DND-41 (cell line): ENCODE measurements at regions not wholly inside any gene's neighbourhood (a gene's known extent, or its start where the extent isn't known, plus 50 kb on each side); places are given as distances from the start of the nearest gene placed in this dataset.

Source experiments
- ATAC-seq: fragments of 200-7000 bp; cut with Tn5 transposase; 3 replicates; pipeline ENCODE4 v1.9.1; 2021; ENCODE audit warnings: low read depth; ENCODE audit not compliant: insufficient read depth
- DNase-seq: peaks from one replicate; pipeline ENCODE4 v3.0.0-alpha.2; 2020
- H2AFZ ChIP-seq: 2 replicates; pipeline ENCODE4 v1.6.0; 2012; ENCODE audit warnings: low read depth, low read length
- H3K27ac ChIP-seq: 2 replicates; pipeline ENCODE4 v1.5.1; 2012; ENCODE audit warnings: low read length, inconsistent platforms
- H3K27me3 ChIP-seq: fragments of 200-600 bp; sonication (generic); 2 replicates; pipeline ENCODE4 v1.6.0; 2012; ENCODE audit warnings: low read length, mild to moderate bottlenecking, inconsistent platforms; ENCODE audit not compliant: insufficient read depth, poor library complexity
- H3K36me3 ChIP-seq: 2 replicates; pipeline ENCODE4 v1.5.1; 2012; ENCODE audit warnings: low read length, inconsistent platforms; ENCODE audit not compliant: insufficient read depth
- H3K4me1 ChIP-seq: 2 replicates; pipeline ENCODE4 v1.5.1; 2012; ENCODE audit warnings: mild to moderate bottlenecking, low read length; ENCODE audit not compliant: insufficient read depth
- H3K4me2 ChIP-seq: 2 replicates; pipeline ENCODE4 v1.6.0; 2012; ENCODE audit warnings: mild to moderate bottlenecking, moderate library complexity, low read length, inconsistent platforms; ENCODE audit not compliant: insufficient read depth
- H3K4me3 ChIP-seq, 2 experiments: fragments of 200-600 bp in 1 of 2; shearing (Covaris generic) in 1 of 2; 2 replicates each; pipeline ENCODE4 v1.5.1; 2012 to 2016; ENCODE audit warnings: inconsistent platforms in 2 of 2, low read length in 2 of 2, mild to moderate bottlenecking in 2 of 2, low read depth in 1 of 2, moderate library complexity in 1 of 2
- H3K79me2 ChIP-seq: 2 replicates; pipeline ENCODE4 v1.6.0; 2012; ENCODE audit warnings: low read length, inconsistent platforms; ENCODE audit not compliant: insufficient read depth
- H3K9ac ChIP-seq: 2 replicates; pipeline ENCODE4 v1.6.0; 2012; ENCODE audit warnings: low read depth, mild to moderate bottlenecking, inconsistent platforms, low read length, moderate library complexity
- H3K9me3 ChIP-seq: 2 replicates; pipeline ENCODE4 v1.5.1; 2012; ENCODE audit warnings: low read length, moderate library complexity, mild to moderate bottlenecking, inconsistent platforms; ENCODE audit not compliant: insufficient read depth, severe bottlenecking
- H4K20me1 ChIP-seq: 2 replicates; pipeline ENCODE4 v1.6.0; 2012; ENCODE audit warnings: low read length; ENCODE audit not compliant: insufficient read depth
- EZH2 ChIP-seq: IDR thresholded peaks from 3 replicates; pipeline ENCODE4 v1.6.1; 2012; ENCODE audit warnings: borderline replicate concordance, low read depth, mild to moderate bottlenecking, moderate library complexity, low read length, inconsistent platforms; ENCODE audit not compliant: severe bottlenecking
- TF ChIP-seq, protein P1 (sequence below): IDR thresholded peaks from 2 replicates; pipeline ENCODE4 v1.5.1; 2012; ENCODE audit warnings: borderline replicate concordance, low read length, moderate library complexity, mild to moderate bottlenecking; ENCODE audit not compliant: poor library complexity, severe bottlenecking; ENCODE audit errors: extremely low read depth

- Histone ChIP-seq H2AFZ (no peak overlapping the region), H4K20me1 (no peaks in the 10 kb centered on the region), H3K4me1 (no peaks in the 10 kb centered on the region), H3K4me2 (no peak overlapping the region), H3K36me3 (no peaks in the 10 kb centered on the region), H3K79me2 (no peaks in the 10 kb centered on the region), H3K4me3 (no peak overlapping the region), H3K27me3 (no peaks in the 10 kb centered on the region), H3K27ac (no peak overlapping the region), H3K9ac (no peak overlapping the region), H3K9me3 (no peaks in the 10 kb centered on the region)
- TF ChIP-seq EZH2, result no peak
- TF ChIP-seq, protein P1, sequence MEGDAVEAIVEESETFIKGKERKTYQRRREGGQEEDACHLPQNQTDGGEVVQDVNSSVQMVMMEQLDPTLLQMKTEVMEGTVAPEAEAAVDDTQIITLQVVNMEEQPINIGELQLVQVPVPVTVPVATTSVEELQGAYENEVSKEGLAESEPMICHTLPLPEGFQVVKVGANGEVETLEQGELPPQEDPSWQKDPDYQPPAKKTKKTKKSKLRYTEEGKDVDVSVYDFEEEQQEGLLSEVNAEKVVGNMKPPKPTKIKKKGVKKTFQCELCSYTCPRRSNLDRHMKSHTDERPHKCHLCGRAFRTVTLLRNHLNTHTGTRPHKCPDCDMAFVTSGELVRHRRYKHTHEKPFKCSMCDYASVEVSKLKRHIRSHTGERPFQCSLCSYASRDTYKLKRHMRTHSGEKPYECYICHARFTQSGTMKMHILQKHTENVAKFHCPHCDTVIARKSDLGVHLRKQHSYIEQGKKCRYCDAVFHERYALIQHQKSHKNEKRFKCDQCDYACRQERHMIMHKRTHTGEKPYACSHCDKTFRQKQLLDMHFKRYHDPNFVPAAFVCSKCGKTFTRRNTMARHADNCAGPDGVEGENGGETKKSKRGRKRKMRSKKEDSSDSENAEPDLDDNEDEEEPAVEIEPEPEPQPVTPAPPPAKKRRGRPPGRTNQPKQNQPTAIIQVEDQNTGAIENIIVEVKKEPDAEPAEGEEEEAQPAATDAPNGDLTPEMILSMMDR, result no peak
- DNase-seq (no peak), ATAC-seq (no peak)
Observed at GRCh38 chr16:60553090-60553757, 1483.0 kb downstream of the CDH8 start.

- H2AFZ ChIP-seq, result no peak overlapping the region
- no peak overlapping the region for H3K27ac ChIP-seq
- no peaks in the 10 kb centered on the region for H3K9me3 ChIP-seq
- no peak overlapping the region for H3K4me2 ChIP-seq
- DNase-seq, result no peak
- no peaks in the 10 kb centered on the region for H4K20me1 ChIP-seq
- H3K79me2 ChIP-seq, result no peaks in the 10 kb centered on the region
- TF ChIP-seq EZH2, result no peak
- TF ChIP-seq, protein P1, result no peak
- no peaks in the 10 kb centered on the region for H3K27me3 ChIP-seq
- H3K4me3 ChIP-seq, result no peak overlapping the region
- no peaks in the 10 kb centered on the region for H3K4me1 ChIP-seq
- H3K36me3 ChIP-seq, result no peaks in the 10 kb centered on the region
- ATAC-seq, result no peak
- H3K9ac ChIP-seq, result no peak overlapping the region
Observed at GRCh38 chr16:60541535-60541934, 1494.7 kb downstream of the CDH8 start.

DNA sequence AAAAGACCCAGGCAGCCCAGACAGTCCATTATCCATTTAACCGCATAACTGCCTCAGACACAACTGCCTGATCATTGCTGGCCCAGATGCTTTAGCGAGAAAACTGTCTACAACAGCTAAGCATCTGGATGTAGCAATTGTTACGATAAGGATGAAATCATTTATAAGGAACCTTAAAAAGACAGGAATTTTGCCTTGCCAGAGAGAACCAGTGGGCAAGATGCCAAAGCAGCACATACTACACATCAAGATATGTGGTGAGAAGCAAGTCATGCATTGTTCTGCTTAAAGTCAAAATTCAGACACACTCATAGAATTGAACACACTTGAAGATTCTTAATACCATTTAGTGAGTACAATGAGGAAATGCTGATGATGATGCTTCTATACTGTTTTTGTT, 1525.3 kb downstream of the CDH8 start:
- no peak overlapping the region for H3K4me3 ChIP-seq
- no peaks in the 10 kb centered on the region for H3K4me1 ChIP-seq

More for the DNA sequence above, 1525.3 kb downstream of the CDH8 start:
- Histone ChIP-seq H3K27me3 (no peaks in the 10 kb centered on the region), H3K4me2 (no peak overlapping the region), H3K9ac (no peak overlapping the region), H2AFZ (no peak overlapping the region), H3K9me3 (no peaks in the 10 kb centered on the region), H4K20me1 (no peaks in the 10 kb centered on the region), H3K27ac (no peak overlapping the region), H3K79me2 (no peaks in the 10 kb centered on the region), H3K36me3 (no peaks in the 10 kb centered on the region)
- TF ChIP-seq EZH2, result no peak
- TF ChIP-seq, protein P1, result no peak
- DNase-seq (no peak), ATAC-seq (no peak)
